GM12873 (cell line): ENCODE measurements at regions not wholly inside any gene's neighbourhood (a gene's known extent, or its start where the extent isn't known, plus 50 kb on each side); places are given as distances from the start of the nearest gene placed in this dataset.

ENCODE experiments used
- TF ChIP-seq, protein P1 (sequence below): IDR thresholded peaks from 2 replicates; pipeline ENCODE4 v1.5.1; 2012; ENCODE audit warnings: low read depth, mild to moderate bottlenecking, moderate library complexity, low read length, control low read depth; ENCODE audit not compliant: insufficient read depth; ENCODE audit errors: missing control alignments

DNA sequence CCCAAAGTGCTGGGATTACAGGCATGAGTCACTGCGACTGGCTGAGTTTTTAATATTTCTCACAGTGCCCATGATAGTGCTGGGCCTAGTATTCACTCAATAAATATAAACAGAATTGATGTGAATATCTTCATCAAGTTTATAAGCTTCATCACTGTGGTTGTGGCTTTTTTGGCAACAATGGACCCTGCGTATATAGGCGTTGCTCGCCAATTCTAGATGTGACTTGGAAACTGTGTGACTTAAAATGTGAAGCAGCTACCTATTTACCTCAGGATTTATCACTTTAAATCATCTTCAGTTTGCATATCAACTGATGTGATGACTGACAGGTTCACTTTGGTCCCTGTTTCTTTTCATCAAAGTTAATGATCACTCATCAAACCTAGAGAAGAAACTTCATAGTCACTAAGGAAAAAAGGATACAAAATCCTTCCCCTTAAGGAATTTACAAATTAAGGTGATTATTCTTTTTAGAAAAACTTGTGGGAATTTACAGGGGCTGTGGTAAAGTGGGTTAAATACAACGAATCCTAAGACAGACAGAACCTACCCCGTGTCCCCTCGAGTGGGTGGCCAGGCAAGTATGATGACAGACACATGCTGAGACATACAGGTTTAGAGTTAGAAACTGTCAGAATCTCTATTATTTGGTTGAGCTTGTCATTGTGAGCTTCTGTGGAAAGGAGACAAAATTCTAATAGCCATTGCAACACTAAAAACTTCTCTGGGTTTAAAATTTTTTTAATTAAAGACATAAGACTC lies 101.3 kb downstream of the AKAP11 start:
- TF ChIP-seq, protein P1, sequence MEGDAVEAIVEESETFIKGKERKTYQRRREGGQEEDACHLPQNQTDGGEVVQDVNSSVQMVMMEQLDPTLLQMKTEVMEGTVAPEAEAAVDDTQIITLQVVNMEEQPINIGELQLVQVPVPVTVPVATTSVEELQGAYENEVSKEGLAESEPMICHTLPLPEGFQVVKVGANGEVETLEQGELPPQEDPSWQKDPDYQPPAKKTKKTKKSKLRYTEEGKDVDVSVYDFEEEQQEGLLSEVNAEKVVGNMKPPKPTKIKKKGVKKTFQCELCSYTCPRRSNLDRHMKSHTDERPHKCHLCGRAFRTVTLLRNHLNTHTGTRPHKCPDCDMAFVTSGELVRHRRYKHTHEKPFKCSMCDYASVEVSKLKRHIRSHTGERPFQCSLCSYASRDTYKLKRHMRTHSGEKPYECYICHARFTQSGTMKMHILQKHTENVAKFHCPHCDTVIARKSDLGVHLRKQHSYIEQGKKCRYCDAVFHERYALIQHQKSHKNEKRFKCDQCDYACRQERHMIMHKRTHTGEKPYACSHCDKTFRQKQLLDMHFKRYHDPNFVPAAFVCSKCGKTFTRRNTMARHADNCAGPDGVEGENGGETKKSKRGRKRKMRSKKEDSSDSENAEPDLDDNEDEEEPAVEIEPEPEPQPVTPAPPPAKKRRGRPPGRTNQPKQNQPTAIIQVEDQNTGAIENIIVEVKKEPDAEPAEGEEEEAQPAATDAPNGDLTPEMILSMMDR = no peak

DNA sequence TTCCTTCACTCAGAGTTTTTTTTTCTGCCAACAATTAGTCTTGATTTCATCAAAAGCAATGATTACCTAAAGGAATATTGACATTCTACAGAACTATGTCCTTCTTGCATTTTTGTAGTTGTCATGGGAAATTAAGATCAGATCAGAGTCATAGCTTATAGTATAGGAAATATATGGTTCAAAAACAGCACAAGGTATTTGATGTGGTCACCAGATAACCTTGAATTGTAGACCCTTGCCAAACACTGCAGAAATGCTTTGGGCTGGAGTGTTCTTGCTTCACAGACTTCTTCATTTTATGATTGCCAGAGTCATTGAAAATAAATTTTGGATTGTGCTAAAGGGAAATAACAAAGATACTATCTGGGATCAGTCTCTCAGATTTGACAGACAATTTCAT lies 103.7 kb downstream of the AKAP11 start:
- TF ChIP-seq, protein P1 = no peak

DNA sequence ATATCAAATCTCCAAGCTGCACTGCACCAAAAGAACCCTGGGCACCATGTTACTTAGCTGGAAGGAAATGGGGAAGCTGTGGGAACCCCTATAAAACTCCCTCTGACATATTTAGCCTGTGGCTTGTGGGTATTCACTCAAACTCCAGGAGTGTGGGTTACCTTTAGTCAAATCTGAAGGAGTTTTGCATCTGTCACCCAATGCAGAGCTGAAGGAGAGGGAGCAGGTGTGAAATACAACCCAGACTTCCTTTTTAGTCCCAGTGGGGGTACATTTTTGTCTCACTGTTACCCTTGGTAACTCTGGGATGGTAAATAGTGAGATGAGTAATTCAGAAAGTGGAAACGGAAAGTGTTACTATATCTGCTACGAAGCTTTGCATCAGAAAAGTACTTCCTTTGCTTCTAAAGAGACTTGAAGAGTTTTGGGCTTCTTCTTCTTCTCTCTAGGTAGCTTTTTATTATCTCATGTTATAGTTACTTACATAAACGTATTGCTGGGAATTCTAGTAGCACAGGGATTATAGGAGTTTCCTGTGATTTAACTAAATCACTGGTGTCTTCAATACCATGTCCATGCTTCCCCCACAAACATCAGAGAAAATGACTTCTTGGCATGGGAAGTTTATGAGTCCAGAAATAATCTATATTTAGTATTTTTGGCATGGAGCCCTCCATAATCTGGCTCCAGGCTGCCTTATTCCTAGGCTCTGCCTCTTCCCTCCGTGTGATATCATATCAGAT lies 105.9 kb downstream of the AKAP11 start:
- TF ChIP-seq, protein P1 = no peak

DNA sequence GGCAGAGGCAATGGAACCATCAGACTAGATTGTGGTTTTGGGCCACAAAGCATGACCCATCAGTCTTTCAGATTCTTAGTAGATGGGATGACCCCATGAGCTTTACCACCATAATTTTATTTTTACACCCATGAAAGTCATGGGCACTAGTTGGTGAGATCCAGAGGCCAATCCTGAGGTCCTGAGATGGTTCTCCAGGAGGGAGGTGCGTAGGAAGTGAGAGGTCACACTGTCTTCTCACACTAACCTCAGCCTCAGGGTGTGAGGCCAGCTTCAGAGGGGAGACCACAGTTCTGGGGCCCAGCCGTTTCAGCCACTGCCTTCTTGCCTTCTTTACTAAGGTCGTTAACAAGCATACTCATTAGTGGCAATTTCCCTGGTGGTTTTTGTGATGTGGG lies 106.4 kb downstream of the AKAP11 start:
- TF ChIP-seq, protein P1 = no peak

DNA sequence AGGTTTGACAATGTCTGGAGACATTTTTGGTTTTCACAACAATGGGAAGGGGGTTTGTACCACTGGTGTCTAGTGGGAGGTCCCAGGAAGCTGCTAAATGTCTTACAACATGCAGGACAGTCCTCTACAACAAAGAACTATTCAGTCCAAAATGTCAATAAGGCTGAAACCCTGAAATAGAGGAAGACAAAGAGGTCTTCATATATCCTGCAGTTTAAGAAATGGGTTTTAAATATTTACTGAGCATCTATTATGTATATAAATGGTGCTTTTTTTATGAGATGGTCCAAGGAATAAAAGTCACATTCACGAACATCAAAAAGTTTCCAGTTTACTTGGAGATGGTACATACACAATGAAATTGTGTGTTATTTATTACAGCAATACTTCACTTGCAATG lies 107.3 kb downstream of the AKAP11 start:
- TF ChIP-seq, protein P1 = no peak

DNA sequence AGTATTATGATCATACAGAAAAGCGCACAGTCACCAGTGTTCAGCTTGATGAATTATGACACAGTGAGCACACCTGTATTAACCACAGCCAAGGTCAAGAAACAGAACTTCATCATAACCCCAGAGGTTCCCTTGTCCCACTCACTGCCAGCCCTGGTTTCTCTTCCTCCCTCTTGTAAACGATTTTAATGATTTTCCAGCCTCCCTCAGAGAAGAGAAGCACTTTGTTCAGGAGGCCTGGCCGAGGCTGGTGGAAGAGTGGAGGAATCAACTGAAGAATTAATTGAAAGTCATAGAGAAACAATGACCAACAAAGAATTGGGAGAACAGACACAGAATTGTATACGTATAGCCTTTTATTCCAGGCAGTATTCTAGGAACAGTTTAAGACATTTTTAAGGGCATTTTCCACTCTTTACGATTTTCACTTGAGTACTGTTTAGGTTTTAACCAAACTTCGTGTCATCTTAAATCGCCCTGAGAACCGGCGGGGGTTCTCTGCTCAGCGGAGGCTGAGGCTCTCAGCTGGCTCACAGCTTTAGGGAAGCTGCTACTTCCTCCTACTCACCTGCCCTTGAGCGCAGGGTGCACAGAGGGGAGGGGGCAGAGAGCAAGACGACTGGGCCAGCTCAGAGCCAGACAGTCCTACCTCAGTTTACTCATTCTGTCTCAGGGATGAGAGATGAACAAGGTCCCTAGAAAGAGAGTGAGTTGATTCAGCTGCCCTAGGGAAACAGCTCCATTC lies 108.6 kb downstream of the AKAP11 start:
- TF ChIP-seq, protein P1 = no peak

DNA sequence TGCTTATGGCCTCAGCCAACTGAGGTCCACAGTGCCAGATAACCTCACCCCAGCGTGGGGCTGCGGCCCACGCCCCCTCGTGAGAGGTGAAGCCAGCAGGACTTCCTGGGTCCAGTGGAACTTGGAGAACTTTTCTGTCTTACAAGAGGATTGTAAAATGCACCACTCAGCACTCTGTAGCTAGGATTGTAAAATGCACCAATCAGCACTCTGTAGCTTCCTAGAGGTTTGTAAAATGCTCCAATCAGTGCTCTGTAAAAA lies 109.1 kb downstream of the AKAP11 start:
- TF ChIP-seq, protein P1 = no peak
